Retinal pigment epithelial cell (primary cell): ENCODE measurements at regions not wholly inside any gene's neighbourhood (a gene's known extent, or its start where the extent isn't known, plus 50 kb on each side); places are given as distances from the start of the nearest gene placed in this dataset.

Experiments used
- DNase-seq: peaks from one replicate; pipeline ENCODE4 v3.0.0-alpha.2; 2010; ENCODE audit warnings: low read depth
- H3K4me3 ChIP-seq: 2 replicates; pipeline ENCODE4 v1.5.1; 2011; ENCODE audit warnings: mild to moderate bottlenecking, low read length, control low read depth, moderate library complexity
- CTCF ChIP-seq: conservative IDR thresholded peaks from 2 replicates; pipeline ENCODE4 v1.5.1; 2011; ENCODE audit warnings: low read depth, low read length, control low read depth, inconsistent platforms

GRCh38 chr5:25405850-25406249, 761.1 kb upstream of the CDH10 start:
- no peak for DNase-seq
- no peak overlapping the region for H3K4me3 ChIP-seq
- TF ChIP-seq CTCF, result no peak

GRCh38 chr5:25399878-25400480, 755.2 kb upstream of the CDH10 start:
- no peak for DNase-seq

DNA sequence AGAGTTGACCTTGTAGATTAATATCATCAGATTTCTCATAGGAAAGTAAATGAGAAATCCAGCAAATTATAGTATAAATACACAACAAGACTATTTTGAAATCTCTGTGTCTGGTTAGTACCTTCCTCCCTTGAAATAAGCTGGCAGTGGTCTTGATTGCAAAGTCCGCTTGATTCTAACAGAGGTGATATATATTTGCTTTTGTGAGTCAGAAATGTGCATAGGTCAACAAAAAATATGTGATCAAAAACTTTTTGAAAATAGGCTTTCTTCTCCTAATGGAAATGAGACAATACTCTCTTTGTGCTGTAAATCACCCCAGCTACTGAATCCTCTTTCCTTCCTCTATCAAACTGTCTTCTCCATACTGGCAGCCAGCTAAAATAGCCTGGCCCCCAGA, 749.2 kb upstream of the CDH10 start:
- TF ChIP-seq CTCF, result no peak

More at GRCh38 chr5:25399878-25400480, 755.2 kb upstream of the CDH10 start:
- TF ChIP-seq CTCF, result no peak
- no peak overlapping the region for H3K4me3 ChIP-seq

GRCh38 chr5:25393256-25393655, 748.5 kb upstream of the CDH10 start:
- TF ChIP-seq CTCF, result no peak
- peak; percentile 45 for DNase-seq
- no peak overlapping the region for H3K4me3 ChIP-seq

More for the DNA sequence above, 749.2 kb upstream of the CDH10 start:
- no peak overlapping the region for H3K4me3 ChIP-seq
- DNase-seq, result no peak

DNA sequence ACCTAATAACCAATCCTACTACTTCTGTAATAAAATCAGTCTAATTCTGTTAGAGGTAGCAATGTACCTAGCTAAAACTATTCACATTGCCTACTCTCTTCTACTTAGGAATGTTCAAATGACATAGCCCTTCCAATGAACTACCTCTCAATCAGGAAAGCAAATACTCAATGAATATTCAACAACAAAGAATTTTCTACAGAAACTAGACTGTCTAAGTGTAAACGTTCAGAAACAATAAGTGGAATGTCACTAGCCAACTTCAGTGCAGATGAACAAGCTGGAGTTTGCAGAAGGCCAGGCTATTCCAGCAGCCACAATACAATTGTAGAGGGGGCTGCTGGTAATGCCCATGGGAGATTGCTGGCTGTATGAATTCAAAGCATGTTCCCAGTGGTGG, 743.2 kb upstream of the CDH10 start:
- no peak for DNase-seq
- no peak for TF ChIP-seq CTCF
- H3K4me3 ChIP-seq, result no peak overlapping the region

GRCh38 chr5:25362799-25363198, 718.0 kb upstream of the CDH10 start:
- H3K4me3 ChIP-seq, result no peak overlapping the region
- no peak for DNase-seq
- no peak for TF ChIP-seq CTCF

- no peak for TF ChIP-seq CTCF
- no peak overlapping the region for H3K4me3 ChIP-seq
- no peak for DNase-seq
These were observed 714.1 kb upstream of the CDH10 start for GRCh38 chr5:25358919-25359318.
